Fibroblast of gingiva (primary cell): ENCODE measurements at regions not wholly inside any gene's neighbourhood (a gene's known extent, or its start where the extent isn't known, plus 50 kb on each side); places are given as distances from the start of the nearest gene placed in this dataset.

ENCODE experiments used
- DNase-seq: peaks from one replicate; pipeline ENCODE4 v3.0.0-alpha.2; 2011; ENCODE audit warnings: low read depth

GRCh38 chr6:170031684-170032121, 259.2 kb downstream of the DLL1 start:
- peak; percentile 79 for DNase-seq

GRCh38 chr6:170030821-170031471, 259.9 kb downstream of the DLL1 start:
- peak; percentile 90 for DNase-seq

DNA sequence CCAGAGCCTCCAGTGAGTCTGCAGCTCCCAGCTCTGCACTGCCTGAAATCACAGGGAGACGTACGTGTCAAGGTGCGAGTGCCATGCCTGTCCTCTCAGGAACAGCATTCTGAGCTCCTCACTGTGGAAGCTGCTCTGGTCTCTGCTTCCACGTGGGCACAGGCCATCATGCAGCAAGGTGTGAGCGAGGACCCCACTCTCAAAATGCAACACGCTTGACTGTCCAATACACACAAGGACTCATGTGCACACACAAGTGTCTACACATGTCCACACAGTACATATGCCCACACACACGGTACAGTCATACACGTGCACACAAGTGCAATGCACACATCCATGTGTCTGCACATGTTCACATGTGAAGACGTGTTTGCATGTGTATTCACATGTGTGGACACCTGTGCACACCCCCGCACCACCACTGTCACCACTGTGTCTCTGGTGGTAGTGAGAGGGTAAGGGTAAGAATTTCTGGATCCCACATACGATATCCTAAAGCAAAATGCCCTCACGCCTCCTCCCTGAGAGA, 260.5 kb downstream of the DLL1 start:
- no peak for DNase-seq

DNA sequence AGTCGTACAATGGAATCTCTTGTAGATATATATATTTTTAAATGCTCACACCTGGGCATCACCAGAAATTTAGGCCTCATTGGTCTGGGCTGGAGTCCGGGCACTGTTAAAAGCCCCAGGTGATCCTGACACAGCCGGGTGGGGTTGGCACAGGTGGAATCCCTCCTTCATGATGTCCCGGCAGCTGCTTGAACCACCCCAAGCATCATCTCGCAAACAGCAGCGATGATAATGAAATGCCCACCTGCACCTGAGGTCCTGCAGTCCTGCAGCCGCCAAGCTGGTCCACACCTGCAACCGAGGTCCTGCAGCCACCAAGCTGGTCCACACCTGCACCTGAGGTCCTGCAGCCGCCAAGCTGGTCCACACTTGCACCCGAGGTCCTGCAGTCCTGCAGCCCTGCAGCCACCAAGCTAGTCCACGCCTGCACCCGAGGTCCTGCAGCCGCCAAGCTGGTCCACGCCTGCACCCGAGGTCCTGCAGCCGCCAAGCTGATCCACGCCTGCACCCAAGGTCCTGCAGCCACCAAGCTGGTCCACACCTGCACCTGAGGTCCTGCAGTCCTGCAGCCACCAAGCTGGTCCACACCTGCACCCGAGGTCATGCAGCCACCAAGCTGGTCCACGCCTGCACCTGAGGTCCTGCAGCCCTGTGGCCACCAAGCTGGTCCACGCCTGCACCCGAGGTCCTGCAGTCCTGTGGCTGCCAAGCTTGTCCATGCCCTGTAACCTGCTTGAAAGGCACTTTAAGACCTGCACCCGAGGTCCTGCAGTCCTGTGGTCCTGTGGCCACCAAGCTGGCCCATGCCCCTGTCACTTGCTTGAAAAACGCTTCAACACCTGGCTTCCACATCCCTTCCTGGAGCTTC, 261.2 kb downstream of the DLL1 start:
- DNase-seq: no peak

DNA sequence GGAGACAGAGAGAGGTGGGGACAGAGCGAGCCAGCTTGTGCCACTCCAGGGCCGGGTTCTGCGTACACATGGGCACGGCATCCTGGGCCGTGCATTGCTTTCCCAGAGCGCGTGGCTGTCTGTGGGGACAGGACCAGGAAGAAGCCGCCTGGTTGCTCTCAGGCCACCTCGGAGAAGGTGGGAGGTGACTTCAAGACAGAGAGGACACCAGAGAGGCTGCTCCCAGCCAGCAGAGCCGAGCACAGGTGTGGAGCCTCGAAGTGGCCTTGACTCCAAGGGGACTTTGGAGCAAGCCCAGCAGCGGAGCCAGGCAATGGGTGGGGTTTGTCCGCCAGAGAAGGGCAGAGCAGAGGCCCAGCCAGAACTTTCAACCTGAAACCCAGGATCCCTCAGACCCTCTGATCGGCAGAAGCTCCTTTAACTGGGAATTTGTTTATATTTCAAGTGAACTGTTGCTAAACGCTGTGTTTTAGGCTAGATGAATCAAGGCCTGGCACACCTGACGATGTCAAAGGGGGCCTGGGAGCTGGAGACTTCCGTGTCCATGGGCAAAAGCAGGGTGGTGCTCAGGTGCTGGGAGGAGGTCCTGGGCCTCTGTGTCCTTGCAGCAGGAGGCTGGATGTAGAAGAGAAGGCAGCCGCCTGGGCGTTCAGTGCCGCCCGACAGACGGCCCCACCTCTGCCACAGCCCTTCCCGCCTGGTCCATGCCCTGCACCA, 262.1 kb downstream of the DLL1 start:
- DNase-seq: no peak

- no peak for DNase-seq
These were observed 263.2 kb downstream of the DLL1 start for GRCh38 chr6:170027647-170028043.

GRCh38 chr6:170026751-170027646, 263.9 kb downstream of the DLL1 start:
- DNase-seq: peak; percentile 37

DNA sequence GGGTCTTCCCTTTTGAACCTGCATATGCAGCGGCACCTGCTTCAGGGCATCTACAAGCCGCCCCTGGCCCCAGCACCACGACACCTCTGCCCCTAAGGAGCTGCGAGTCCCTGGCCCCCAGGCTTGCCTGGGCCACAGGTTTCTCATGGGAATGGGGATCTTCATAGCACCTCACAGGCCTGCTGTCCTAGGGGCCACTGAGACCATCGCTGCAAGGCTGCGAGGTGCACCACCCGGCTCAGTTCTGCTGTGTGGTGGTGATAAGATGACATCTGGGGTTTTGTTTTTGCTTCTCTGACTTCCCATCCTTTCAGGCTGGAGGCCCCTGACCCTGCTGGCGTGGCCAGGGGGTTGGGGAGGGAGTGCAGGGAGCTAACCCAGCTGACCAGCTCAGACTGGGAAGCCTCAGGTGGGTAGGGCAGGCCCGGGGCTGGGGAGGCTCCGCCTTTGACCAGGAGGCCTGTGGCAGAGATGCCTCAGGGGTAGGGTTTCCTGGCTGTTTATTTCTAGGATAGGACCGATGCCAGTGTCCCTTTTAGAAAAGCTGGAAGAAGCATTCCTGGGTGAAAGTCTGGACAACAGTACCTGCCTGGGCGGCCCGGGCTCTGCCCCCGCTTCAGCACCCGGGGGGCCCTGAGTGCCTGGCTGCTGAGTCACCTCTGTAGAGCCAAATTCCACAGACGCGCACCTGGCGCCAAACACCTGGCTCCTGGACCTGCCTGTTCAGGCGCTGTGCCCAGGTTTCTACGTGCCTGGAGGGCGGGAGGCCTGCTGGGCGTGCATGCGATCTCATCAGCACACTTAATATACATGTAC, 264.7 kb downstream of the DLL1 start:
- DNase-seq: no peak

- no peak for DNase-seq
These were observed 265.5 kb downstream of the DLL1 start for GRCh38 chr6:170025341-170025911.

DNA sequence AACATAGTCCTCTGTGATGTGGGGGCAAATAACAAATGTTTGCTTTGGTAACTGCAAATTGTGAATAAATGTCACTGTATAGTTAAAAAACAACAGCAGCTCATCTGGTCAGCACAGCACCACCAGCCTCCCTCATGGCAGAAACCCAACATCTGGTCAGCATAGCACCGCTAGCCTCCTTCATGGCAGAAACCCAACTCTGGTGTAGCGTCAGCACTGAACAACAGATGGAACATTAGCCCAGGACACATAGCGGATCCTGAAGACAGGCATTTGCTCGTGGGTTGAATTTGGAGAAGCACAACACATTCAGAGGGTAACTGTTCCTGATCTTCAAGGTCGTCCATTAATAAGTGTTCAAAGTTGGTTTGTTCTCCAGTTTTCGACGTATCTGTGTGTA, 265.9 kb downstream of the DLL1 start:
- peak; percentile 96 for DNase-seq

DNA sequence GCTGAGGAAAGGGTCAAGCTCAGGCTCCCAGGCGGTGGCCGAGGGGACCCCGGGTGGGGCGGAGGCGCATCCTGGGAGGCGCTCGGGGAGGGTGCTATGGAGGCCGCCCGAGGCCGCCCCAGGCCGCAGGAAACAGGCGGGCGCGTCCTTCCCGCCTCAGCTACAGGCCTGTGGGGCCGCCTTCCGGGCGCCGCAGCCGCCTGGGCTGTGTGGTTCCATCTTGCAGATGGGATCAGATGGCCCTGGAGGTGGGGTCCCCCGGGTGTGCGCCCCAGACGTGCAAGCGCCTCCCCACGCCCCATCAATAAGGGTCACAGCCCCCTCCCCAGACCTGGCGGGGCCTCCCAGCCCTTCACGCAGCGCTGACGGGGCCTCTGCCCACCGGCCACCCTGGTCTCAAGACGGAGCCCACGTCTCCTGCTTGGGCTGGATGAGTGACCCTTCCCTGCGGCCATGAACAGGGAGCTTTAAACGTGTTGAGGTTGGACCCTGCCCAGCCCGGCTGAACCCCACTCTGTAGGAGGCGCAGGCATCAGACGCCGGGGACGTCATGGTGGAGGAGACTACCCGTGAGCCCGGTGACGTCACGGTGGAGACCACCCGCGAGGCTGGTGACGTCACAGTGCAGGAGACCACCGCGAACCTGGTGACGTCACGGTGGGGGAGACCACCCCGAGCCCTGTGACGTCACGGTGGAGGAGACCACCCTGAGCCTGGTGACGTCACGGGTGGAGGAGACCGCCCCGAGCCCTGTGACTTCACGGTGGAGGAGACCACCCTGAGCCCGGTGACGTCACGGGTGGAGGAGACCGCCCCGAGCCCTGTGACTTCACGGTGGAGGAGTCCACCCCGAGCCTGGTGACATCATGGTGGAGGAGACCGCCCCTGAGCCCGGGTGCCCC, 267.0 kb downstream of the DLL1 start:
- DNase-seq: no peak

- no peak for DNase-seq
These were observed 267.9 kb downstream of the DLL1 start for GRCh38 chr6:170022827-170023619.

GRCh38 chr6:170022291-170022722, 268.6 kb downstream of the DLL1 start:
- no peak for DNase-seq

DNA sequence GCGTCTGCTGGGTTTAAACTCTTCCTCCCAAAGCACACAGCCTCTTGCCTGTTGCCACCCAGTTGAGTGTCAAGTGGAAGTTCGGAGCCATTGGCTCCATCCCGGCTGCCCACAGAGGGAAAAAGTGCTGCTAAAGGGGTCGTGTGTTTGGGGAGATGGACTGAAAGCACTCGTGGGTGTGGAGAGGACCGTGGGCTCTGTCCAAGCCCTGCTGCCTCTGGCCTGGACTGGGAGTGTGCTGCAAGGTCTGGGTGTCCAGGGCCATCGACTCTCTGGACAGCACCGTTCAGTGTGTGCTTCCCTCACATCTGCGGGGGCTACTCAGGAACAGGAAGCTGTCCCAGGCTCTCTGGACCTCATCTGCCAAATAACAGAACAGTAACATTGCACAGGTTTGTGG, 269.3 kb downstream of the DLL1 start:
- DNase-seq: no peak

GRCh38 chr6:170019818-170020583, 268.6 kb downstream of the ERMARD start:
- DNase-seq: peak; percentile 71

- DNase-seq: peak; percentile 90
These were observed 267.8 kb downstream of the ERMARD start for GRCh38 chr6:170018936-170019817.
